ENCODE measurements at regions not wholly inside any gene's neighbourhood (a gene's known extent, or its start where the extent isn't known, plus 50 kb on each side); places are given as distances from the start of the nearest gene placed in this dataset.
A peak's percentile ranks its signal among the peaks of the same experiment; 100 is the strongest.

DNA sequence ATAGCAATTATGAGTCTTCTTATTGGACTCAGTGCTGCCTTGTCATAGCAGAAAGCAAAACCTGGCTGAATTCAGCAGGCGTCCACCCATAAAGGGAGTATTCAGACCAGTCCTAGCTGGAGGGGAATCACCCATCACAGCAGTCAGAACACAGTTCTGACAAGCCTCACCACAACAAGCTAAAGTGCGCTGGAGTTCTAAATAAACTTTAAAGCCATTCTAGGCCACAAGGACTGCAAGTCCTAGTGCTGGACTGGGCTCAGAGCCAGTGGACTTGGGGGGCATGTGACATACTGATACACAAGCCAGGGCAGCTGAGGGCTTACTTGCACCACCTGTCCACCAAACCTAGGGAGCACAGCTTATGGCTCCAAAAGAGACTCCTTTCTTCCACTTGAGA, 115.3 kb upstream of the PCSK5 start:
- H3K4me3 ChIP-seq (ENCODE audit: low read depth in 1 of 3, low read length in 3 of 3) = no peak overlapping the region
- H3K36me3 ChIP-seq (ENCODE audit: control insufficient read depth in 4 of 4, insufficient read depth in 3 of 4, low read depth in 1 of 4, low read length in 3 of 4) = no peaks in the 10 kb centered on the region
- H3K4me1 ChIP-seq (ENCODE audit: control insufficient read depth in 4 of 4, insufficient read depth in 4 of 4, low read length in 3 of 4) = no peaks in the 10 kb centered on the region
- H3K27me3 ChIP-seq (ENCODE audit: control insufficient read depth in 4 of 4, insufficient read depth in 4 of 4, low read length in 3 of 4) = no peaks in the 10 kb centered on the region
- H3K9me3 ChIP-seq (ENCODE audit: control insufficient read depth in 4 of 4, low read length in 3 of 4) = no peaks in the 10 kb centered on the region
- 96% methylated on average over 2 of the region's 2 CpGs for WGBS
- no peak overlapping the region for H3K27ac ChIP-seq (ENCODE audit: low read depth in 1 of 2, low read length in 2 of 2)
- DNase-seq (ENCODE audit: low spot score) = no peak
- TF ChIP-seq YY1 (IDR thresholded peaks at IDR 0.05) = no peak
- no peak overlapping the region for H3K9ac ChIP-seq (ENCODE audit: low read depth in 1 of 2, low read length in 2 of 2)

DNA sequence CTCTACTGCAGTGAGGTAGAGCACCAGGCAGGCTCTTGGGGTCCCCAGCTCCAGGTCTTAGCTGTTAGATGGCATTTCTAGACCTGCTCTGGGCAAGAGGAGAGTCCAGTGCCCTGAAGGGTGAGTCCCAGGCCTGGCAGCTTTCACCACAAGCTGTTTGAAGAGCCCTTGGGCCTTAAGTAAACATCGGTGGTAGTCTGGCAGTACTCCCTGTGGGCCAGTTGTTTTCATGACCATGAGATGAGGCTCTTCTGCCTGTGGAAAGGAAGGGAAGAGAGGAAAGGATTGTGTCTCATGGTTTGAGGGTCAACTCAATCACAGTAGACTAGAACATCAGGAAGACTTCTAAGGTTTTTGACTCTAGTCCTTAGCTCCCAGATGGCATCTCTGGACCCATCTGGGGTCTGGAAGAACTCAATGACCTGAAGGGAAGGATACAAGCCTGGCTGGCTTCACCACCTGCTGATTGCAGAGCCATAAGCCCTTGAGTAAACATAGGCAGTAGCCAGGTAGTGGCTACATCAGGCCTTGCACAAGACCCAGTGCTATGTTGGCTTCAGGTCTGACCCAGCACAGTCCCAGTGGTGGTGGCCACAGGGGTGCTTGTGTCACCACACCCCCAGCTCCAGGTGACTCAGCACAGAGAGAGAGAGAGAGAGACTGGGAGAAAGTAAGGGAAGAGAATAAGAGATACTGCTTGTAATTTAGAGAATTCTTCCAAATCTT, 114.3 kb upstream of the PCSK5 start:
- TF ChIP-seq FOXA1 (IDR thresholded peaks at IDR 0.05) (peak; percentile 23), RAD21 (IDR thresholded peaks at IDR 0.05) (no peak), TAF1 (conservative IDR thresholded peaks at IDR 0.05) (no peak), FOXA2 (IDR thresholded peaks at IDR 0.05) (peak; percentile 88), SP1 (IDR thresholded peaks at IDR 0.05) (no peak), YY1 (IDR thresholded peaks at IDR 0.05) (no peak), HNF4G (IDR thresholded peaks at IDR 0.05) (no peak), RXRA (IDR thresholded peaks at IDR 0.05) (peak in 1 of 2 donors; percentile 64), EGR1 (IDR thresholded peaks at IDR 0.05; ENCODE audit: low read depth in 2 of 2) (no peak), HNF4A (conservative IDR thresholded peaks at IDR 0.05) (no peak), JUND (IDR thresholded peaks at IDR 0.05) (peak in 1 of 2 donors; percentile 27), NR2F2 (IDR thresholded peaks at IDR 0.05) (no peak), GABPA (IDR thresholded peaks at IDR 0.05 in 1 of 2, conservative IDR thresholded peaks at IDR 0.05 in 1 of 2) (no peak)
- TF ChIP-seq, protein P1, sequence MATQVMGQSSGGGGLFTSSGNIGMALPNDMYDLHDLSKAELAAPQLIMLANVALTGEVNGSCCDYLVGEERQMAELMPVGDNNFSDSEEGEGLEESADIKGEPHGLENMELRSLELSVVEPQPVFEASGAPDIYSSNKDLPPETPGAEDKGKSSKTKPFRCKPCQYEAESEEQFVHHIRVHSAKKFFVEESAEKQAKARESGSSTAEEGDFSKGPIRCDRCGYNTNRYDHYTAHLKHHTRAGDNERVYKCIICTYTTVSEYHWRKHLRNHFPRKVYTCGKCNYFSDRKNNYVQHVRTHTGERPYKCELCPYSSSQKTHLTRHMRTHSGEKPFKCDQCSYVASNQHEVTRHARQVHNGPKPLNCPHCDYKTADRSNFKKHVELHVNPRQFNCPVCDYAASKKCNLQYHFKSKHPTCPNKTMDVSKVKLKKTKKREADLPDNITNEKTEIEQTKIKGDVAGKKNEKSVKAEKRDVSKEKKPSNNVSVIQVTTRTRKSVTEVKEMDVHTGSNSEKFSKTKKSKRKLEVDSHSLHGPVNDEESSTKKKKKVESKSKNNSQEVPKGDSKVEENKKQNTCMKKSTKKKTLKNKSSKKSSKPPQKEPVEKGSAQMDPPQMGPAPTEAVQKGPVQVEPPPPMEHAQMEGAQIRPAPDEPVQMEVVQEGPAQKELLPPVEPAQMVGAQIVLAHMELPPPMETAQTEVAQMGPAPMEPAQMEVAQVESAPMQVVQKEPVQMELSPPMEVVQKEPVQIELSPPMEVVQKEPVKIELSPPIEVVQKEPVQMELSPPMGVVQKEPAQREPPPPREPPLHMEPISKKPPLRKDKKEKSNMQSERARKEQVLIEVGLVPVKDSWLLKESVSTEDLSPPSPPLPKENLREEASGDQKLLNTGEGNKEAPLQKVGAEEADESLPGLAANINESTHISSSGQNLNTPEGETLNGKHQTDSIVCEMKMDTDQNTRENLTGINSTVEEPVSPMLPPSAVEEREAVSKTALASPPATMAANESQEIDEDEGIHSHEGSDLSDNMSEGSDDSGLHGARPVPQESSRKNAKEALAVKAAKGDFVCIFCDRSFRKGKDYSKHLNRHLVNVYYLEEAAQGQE (IDR thresholded peaks at IDR 0.05) = no peak
- TF ChIP-seq, protein P2, sequence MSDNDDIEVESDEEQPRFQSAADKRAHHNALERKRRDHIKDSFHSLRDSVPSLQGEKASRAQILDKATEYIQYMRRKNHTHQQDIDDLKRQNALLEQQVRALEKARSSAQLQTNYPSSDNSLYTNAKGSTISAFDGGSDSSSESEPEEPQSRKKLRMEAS (IDR thresholded peaks at IDR 0.05) = no peak
- TF ChIP-seq, protein P3, sequence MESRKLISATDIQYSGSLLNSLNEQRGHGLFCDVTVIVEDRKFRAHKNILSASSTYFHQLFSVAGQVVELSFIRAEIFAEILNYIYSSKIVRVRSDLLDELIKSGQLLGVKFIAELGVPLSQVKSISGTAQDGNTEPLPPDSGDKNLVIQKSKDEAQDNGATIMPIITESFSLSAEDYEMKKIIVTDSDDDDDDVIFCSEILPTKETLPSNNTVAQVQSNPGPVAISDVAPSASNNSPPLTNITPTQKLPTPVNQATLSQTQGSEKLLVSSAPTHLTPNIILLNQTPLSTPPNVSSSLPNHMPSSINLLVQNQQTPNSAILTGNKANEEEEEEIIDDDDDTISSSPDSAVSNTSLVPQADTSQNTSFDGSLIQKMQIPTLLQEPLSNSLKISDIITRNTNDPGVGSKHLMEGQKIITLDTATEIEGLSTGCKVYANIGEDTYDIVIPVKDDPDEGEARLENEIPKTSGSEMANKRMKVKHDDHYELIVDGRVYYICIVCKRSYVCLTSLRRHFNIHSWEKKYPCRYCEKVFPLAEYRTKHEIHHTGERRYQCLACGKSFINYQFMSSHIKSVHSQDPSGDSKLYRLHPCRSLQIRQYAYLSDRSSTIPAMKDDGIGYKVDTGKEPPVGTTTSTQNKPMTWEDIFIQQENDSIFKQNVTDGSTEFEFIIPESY (IDR thresholded peaks at IDR 0.05) = no peak
- TF ChIP-seq, protein P4, sequence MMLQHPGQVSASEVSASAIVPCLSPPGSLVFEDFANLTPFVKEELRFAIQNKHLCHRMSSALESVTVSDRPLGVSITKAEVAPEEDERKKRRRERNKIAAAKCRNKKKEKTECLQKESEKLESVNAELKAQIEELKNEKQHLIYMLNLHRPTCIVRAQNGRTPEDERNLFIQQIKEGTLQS (IDR thresholded peaks at IDR 0.05) = no peak
- TF ChIP-seq, protein P5, sequence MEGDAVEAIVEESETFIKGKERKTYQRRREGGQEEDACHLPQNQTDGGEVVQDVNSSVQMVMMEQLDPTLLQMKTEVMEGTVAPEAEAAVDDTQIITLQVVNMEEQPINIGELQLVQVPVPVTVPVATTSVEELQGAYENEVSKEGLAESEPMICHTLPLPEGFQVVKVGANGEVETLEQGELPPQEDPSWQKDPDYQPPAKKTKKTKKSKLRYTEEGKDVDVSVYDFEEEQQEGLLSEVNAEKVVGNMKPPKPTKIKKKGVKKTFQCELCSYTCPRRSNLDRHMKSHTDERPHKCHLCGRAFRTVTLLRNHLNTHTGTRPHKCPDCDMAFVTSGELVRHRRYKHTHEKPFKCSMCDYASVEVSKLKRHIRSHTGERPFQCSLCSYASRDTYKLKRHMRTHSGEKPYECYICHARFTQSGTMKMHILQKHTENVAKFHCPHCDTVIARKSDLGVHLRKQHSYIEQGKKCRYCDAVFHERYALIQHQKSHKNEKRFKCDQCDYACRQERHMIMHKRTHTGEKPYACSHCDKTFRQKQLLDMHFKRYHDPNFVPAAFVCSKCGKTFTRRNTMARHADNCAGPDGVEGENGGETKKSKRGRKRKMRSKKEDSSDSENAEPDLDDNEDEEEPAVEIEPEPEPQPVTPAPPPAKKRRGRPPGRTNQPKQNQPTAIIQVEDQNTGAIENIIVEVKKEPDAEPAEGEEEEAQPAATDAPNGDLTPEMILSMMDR (IDR thresholded peaks at IDR 0.05; ENCODE audit: low read depth, low read length, missing input control) = no peak
- Histone ChIP-seq H3K9me3 (ENCODE audit: control insufficient read depth in 4 of 4, low read length in 3 of 4) (no peaks in the 10 kb centered on the region), H3K4me3 (ENCODE audit: low read depth in 1 of 3, low read length in 3 of 3) (no peak overlapping the region), H3K9ac (ENCODE audit: low read depth in 1 of 2, low read length in 2 of 2) (no peak overlapping the region), H3K4me1 (ENCODE audit: control insufficient read depth in 4 of 4, insufficient read depth in 4 of 4, low read length in 3 of 4) (no peaks in the 10 kb centered on the region), H3K27ac (ENCODE audit: low read depth in 1 of 2, low read length in 2 of 2) (no peak overlapping the region), H3K36me3 (ENCODE audit: control insufficient read depth in 4 of 4, insufficient read depth in 3 of 4, low read depth in 1 of 4, low read length in 3 of 4) (no peaks in the 10 kb centered on the region), H3K27me3 (ENCODE audit: control insufficient read depth in 4 of 4, insufficient read depth in 4 of 4, low read length in 3 of 4) (no peaks in the 10 kb centered on the region)
- 71% methylated on average over 1 of the region's 1 CpG for WGBS
- no peak for DNase-seq (ENCODE audit: low spot score)

Data from liver (tissue), 8 donors.